GM11168 (cell line): ENCODE measurements at regions not wholly inside any gene's neighbourhood (a gene's known extent, or its start where the extent isn't known, plus 50 kb on each side); places are given as distances from the start of the nearest gene placed in this dataset.
"Not testable (repeated sequence)": the region's sequence is repeated elsewhere in the genome, so short reads cannot be mapped to it uniquely, and the experiment has no call there.

Source experiments
- in situ Hi-C: fragments of 300-500 bp; cut with MboI; formaldehyde crosslinking; loops from one replicate; pipeline ENCODE4 v1.12.0; 2022; ENCODE audit warnings: low sequenced_read_pairs; ENCODE audit not compliant: unreplicated experiment

- in situ Hi-C loops = no loop called here
Observed at GRCh38 chr12:58068706-58069105, 127.3 kb downstream of the ATP23 start.

- in situ Hi-C loops = no loop called here
Observed at GRCh38 chr12:58069268-58069963, 128.0 kb downstream of the ATP23 start.

- in situ Hi-C loops = no loop called here
Observed at GRCh38 chr12:58071994-58072393, 130.6 kb downstream of the ATP23 start.

- in situ Hi-C loops = no loop called here
Observed at GRCh38 chr12:58074259-58074658, 132.9 kb downstream of the ATP23 start.

GRCh38 chr12:58079806-58080205 lies 138.4 kb downstream of the ATP23 start:
- in situ Hi-C loops = no loop called here

- in situ Hi-C loops = no loop called here
Observed at GRCh38 chr12:58081488-58081887, 140.1 kb downstream of the ATP23 start.

- in situ Hi-C loops = no loop called here
Observed at GRCh38 chr12:58082996-58083395, 141.6 kb downstream of the ATP23 start.

GRCh38 chr12:58086006-58086405 lies 144.6 kb downstream of the ATP23 start:
- in situ Hi-C loops = no loop called here

GRCh38 chr12:58086930-58087329 lies 145.6 kb downstream of the ATP23 start:
- in situ Hi-C loops = no loop called here

- in situ Hi-C loops = no loop called here
Observed at GRCh38 chr12:58087423-58088127, 146.2 kb downstream of the ATP23 start.

- in situ Hi-C loops = no loop called here
Observed at GRCh38 chr12:58089588-58089987, 148.2 kb downstream of the ATP23 start.

GRCh38 chr12:58090685-58091084 lies 149.3 kb downstream of the ATP23 start:
- in situ Hi-C loops = no loop called here

GRCh38 chr12:58095002-58095401 lies 153.6 kb downstream of the ATP23 start:
- in situ Hi-C loops = no loop called here

- in situ Hi-C loops = no loop called here
Observed at GRCh38 chr12:58097741-58098140, 156.4 kb downstream of the ATP23 start.

GRCh38 chr12:58099476-58099875 lies 158.1 kb downstream of the ATP23 start:
- in situ Hi-C loops = no loop called here

- in situ Hi-C loops = no loop called here
Observed at GRCh38 chr12:58104351-58104755, 163.0 kb downstream of the ATP23 start.

- in situ Hi-C loops = no loop called here
Observed at GRCh38 chr12:58105225-58106119, 164.1 kb downstream of the ATP23 start.

- in situ Hi-C loops = no loop called here
Observed at GRCh38 chr12:58106195-58106594, 164.8 kb downstream of the ATP23 start.

- in situ Hi-C loops = no loop called here
Observed at GRCh38 chr12:58117201-58117600, 175.8 kb downstream of the ATP23 start.

- in situ Hi-C loops = no loop called here
Observed at GRCh38 chr12:58117667-58118066, 176.3 kb downstream of the ATP23 start.

GRCh38 chr12:58125761-58126160 lies 184.4 kb downstream of the ATP23 start:
- in situ Hi-C loops = not testable (repeated sequence)
